ENCODE measurements at regions not wholly inside any gene's neighbourhood (a gene's known extent, or its start where the extent isn't known, plus 50 kb on each side); places are given as distances from the start of the nearest gene placed in this dataset.
"Not testable (repeated sequence)": the region's sequence is repeated elsewhere in the genome, so short reads cannot be mapped to it uniquely, and the experiment has no call there.

GRCh38 chr3:124362455-124362854 lies 367.8 kb upstream of the UMPS start:
- TF ChIP-seq CTCF (IDR thresholded peaks at IDR 0.05; ENCODE audit: low read depth, low read length) = no peak
- H3K4me3 ChIP-seq (ENCODE audit: low read depth, low read length) = no peak overlapping the region

- TF ChIP-seq CTCF (IDR thresholded peaks at IDR 0.05; ENCODE audit: low read depth, low read length) = no peak
- H3K4me3 ChIP-seq (ENCODE audit: low read depth, low read length) = no peak overlapping the region
Measured at GRCh38 chr3:124363476-124363875, 366.8 kb upstream of the UMPS start.

- TF ChIP-seq CTCF (IDR thresholded peaks at IDR 0.05; ENCODE audit: low read depth, low read length) = no peak
Measured at GRCh38 chr3:124364317-124365020, 365.8 kb upstream of the UMPS start.

GRCh38 chr3:124366655-124367054 lies 363.6 kb upstream of the UMPS start:
- not testable (repeated sequence) for H3K4me3 ChIP-seq (ENCODE audit: low read depth, low read length)

More at GRCh38 chr3:124364317-124365020, 365.8 kb upstream of the UMPS start:
- H3K4me3 ChIP-seq (ENCODE audit: low read depth, low read length) = no peak overlapping the region

- no peak overlapping the region for H3K4me3 ChIP-seq (ENCODE audit: low read depth, low read length)
- no peak for TF ChIP-seq CTCF (IDR thresholded peaks at IDR 0.05; ENCODE audit: low read depth, low read length)
Measured at GRCh38 chr3:124372775-124373174, 357.5 kb upstream of the UMPS start.

- TF ChIP-seq CTCF (IDR thresholded peaks at IDR 0.05; ENCODE audit: low read depth, low read length) = no peak
- no peak overlapping the region for H3K4me3 ChIP-seq (ENCODE audit: low read depth, low read length)
Measured at GRCh38 chr3:124373524-124373923, 356.7 kb upstream of the UMPS start.

- H3K4me3 ChIP-seq (ENCODE audit: low read depth, low read length) = no peak overlapping the region
- no peak for TF ChIP-seq CTCF (IDR thresholded peaks at IDR 0.05; ENCODE audit: low read depth, low read length)
Measured at GRCh38 chr3:124374583-124374982, 355.7 kb upstream of the UMPS start.
